ENCODE measurements at regions not wholly inside any gene's neighbourhood (a gene's known extent, or its start where the extent isn't known, plus 50 kb on each side); places are given as distances from the start of the nearest gene placed in this dataset.

GRCh38 chr12:59070322-59070933, 150.1 kb upstream of the LRIG3 start:
- Histone ChIP-seq H3K79me1 (ENCODE audit: low read length) (peaks cover 6% of the 10 kb centered on the region), H3K27ac (ENCODE audit: low read depth, low read length) (no peak overlapping the region), H4K8ac (ENCODE audit: low read depth, low read length) (no peak overlapping the region), H4K12ac (ENCODE audit: low read depth, low read length) (no peak overlapping the region), H2BK5ac (ENCODE audit: low read depth, low read length, poor library complexity) (no peak overlapping the region), H2BK120ac (ENCODE audit: insufficient read depth, low read length, poor library complexity) (no peak overlapping the region), H3K14ac (ENCODE audit: low read length) (no peak overlapping the region), H3K36me3 (ENCODE audit: control insufficient read depth in 1 of 2, insufficient read depth in 2 of 2, low read length in 2 of 2) (no peaks in the 10 kb centered on the region), H2BK12ac (ENCODE audit: low read length) (no peak overlapping the region), H3K23ac (ENCODE audit: low read length) (no peak overlapping the region), H3K27me3 (ENCODE audit: insufficient read depth, low read length) (no peaks in the 10 kb centered on the region), H3K79me2 (ENCODE audit: control insufficient read depth, insufficient read depth, low read length, poor library complexity) (no peaks in the 10 kb centered on the region), H2AK5ac (ENCODE audit: low read length) (no peak overlapping the region), H3K9me3 (ENCODE audit: insufficient read depth, low read depth, low read length) (no peaks in the 10 kb centered on the region), H2AFZ (ENCODE audit: insufficient read depth, low read length, poor library complexity) (no peak overlapping the region), H3K4me2 (ENCODE audit: low read length) (no peak overlapping the region), H3K4me1 (ENCODE audit: control insufficient read depth in 1 of 2, insufficient read depth in 2 of 2, low read length in 2 of 2) (peaks cover 0 to 3% of the 10 kb centered on the region in 2 experiments), H3K18ac (ENCODE audit: low read length) (no peak overlapping the region), H3K9ac (ENCODE audit: low read length) (no peak overlapping the region), H3K4me3 (ENCODE audit: low read depth, low read length) (no peak overlapping the region), H3K4ac (ENCODE audit: low read depth, low read length) (no peak overlapping the region), H4K91ac (ENCODE audit: low read depth, low read length) (no peak overlapping the region)
- no CpG with 5 or more reads among the region's 3 CpGs for WGBS (ENCODE audit: extremely low coverage, insufficient coverage, insufficient read length)
- DNase-seq, result no peak

GRCh38 chr12:59069516-59069915, 149.2 kb upstream of the LRIG3 start:
- Histone ChIP-seq H3K27ac (ENCODE audit: low read depth, low read length) (no peak overlapping the region), H3K18ac (ENCODE audit: low read length) (no peak overlapping the region), H2BK120ac (ENCODE audit: insufficient read depth, low read length, poor library complexity) (no peak overlapping the region), H3K79me2 (ENCODE audit: control insufficient read depth, insufficient read depth, low read length, poor library complexity) (no peaks in the 10 kb centered on the region), H3K79me1 (ENCODE audit: low read length) (peaks cover 5% of the 10 kb centered on the region), H3K4me3 (ENCODE audit: low read depth, low read length) (no peak overlapping the region), H3K9ac (ENCODE audit: low read length) (no peak overlapping the region), H3K23ac (ENCODE audit: low read length) (no peak overlapping the region), H4K8ac (ENCODE audit: low read depth, low read length) (no peak overlapping the region), H3K27me3 (ENCODE audit: insufficient read depth, low read length) (no peaks in the 10 kb centered on the region), H3K4me2 (ENCODE audit: low read length) (no peak overlapping the region), H3K14ac (ENCODE audit: low read length) (no peak overlapping the region), H3K9me3 (ENCODE audit: insufficient read depth, low read depth, low read length) (no peaks in the 10 kb centered on the region), H2AFZ (ENCODE audit: insufficient read depth, low read length, poor library complexity) (no peak overlapping the region), H4K12ac (ENCODE audit: low read depth, low read length) (no peak overlapping the region), H4K91ac (ENCODE audit: low read depth, low read length) (no peak overlapping the region), H3K36me3 (ENCODE audit: control insufficient read depth in 1 of 2, insufficient read depth in 2 of 2, low read length in 2 of 2) (no peaks in the 10 kb centered on the region), H2BK5ac (ENCODE audit: low read depth, low read length, poor library complexity) (no peak overlapping the region), H2AK5ac (ENCODE audit: low read length) (no peak overlapping the region), H2BK12ac (ENCODE audit: low read length) (no peak overlapping the region), H3K4me1 (ENCODE audit: control insufficient read depth in 1 of 2, insufficient read depth in 2 of 2, low read length in 2 of 2) (peaks cover 0 to 3% of the 10 kb centered on the region in 2 experiments), H3K4ac (ENCODE audit: low read depth, low read length) (no peak overlapping the region)
- WGBS (ENCODE audit: extremely low coverage, insufficient coverage, insufficient read length), result no CpG with 5 or more reads among the region's 1 CpG
- DNase-seq, result no peak

- H4K91ac ChIP-seq (ENCODE audit: low read depth, low read length), result peak overlapping the region; percentile 52
- H3K14ac ChIP-seq (ENCODE audit: low read length), result no peak overlapping the region
- H3K9me3 ChIP-seq (ENCODE audit: insufficient read depth, low read depth, low read length), result no peaks in the 10 kb centered on the region
- no CpG with 5 or more reads among the region's 3 CpGs for WGBS (ENCODE audit: extremely low coverage, insufficient coverage, insufficient read length)
- no peak overlapping the region for H3K23ac ChIP-seq (ENCODE audit: low read length)
- H2BK120ac ChIP-seq (ENCODE audit: insufficient read depth, low read length, poor library complexity), result peak overlapping the region; percentile 55
- H3K18ac ChIP-seq (ENCODE audit: low read length), result no peak overlapping the region
- no peak overlapping the region for H2AFZ ChIP-seq (ENCODE audit: insufficient read depth, low read length, poor library complexity)
- H3K79me2 ChIP-seq (ENCODE audit: control insufficient read depth, insufficient read depth, low read length, poor library complexity), result no peaks in the 10 kb centered on the region
- no peak overlapping the region for H3K4me3 ChIP-seq (ENCODE audit: low read depth, low read length)
- H3K4me1 ChIP-seq (ENCODE audit: control insufficient read depth in 1 of 2, insufficient read depth in 2 of 2, low read length in 2 of 2), result peaks cover 0 to 3% of the 10 kb centered on the region in 2 experiments
- H2BK12ac ChIP-seq (ENCODE audit: low read length), result peak overlapping the region; percentile 90
- DNase-seq, result no peak
- H3K4ac ChIP-seq (ENCODE audit: low read depth, low read length), result no peak overlapping the region
- H3K27me3 ChIP-seq (ENCODE audit: insufficient read depth, low read length), result no peaks in the 10 kb centered on the region
- H3K79me1 ChIP-seq (ENCODE audit: low read length), result peaks cover 5% of the 10 kb centered on the region
- H2BK5ac ChIP-seq (ENCODE audit: low read depth, low read length, poor library complexity), result no peak overlapping the region
- no peak overlapping the region for H4K12ac ChIP-seq (ENCODE audit: low read depth, low read length)
- no peak overlapping the region for H2AK5ac ChIP-seq (ENCODE audit: low read length)
- H3K4me2 ChIP-seq (ENCODE audit: low read length), result no peak overlapping the region
- no peaks in the 10 kb centered on the region for H3K36me3 ChIP-seq (ENCODE audit: control insufficient read depth in 1 of 2, insufficient read depth in 2 of 2, low read length in 2 of 2)
- H3K9ac ChIP-seq (ENCODE audit: low read length), result no peak overlapping the region
- H4K8ac ChIP-seq (ENCODE audit: low read depth, low read length), result no peak overlapping the region
- no peak overlapping the region for H3K27ac ChIP-seq (ENCODE audit: low read depth, low read length)
These were observed 148.1 kb upstream of the LRIG3 start for GRCh38 chr12:59068436-59068835.

GRCh38 chr12:59067083-59067482, 146.8 kb upstream of the LRIG3 start:
- Histone ChIP-seq H3K79me1 (ENCODE audit: low read length) (peaks cover 5% of the 10 kb centered on the region), H3K79me2 (ENCODE audit: control insufficient read depth, insufficient read depth, low read length, poor library complexity) (no peaks in the 10 kb centered on the region), H3K4me3 (ENCODE audit: low read depth, low read length) (no peak overlapping the region), H3K9me3 (ENCODE audit: insufficient read depth, low read depth, low read length) (no peaks in the 10 kb centered on the region), H3K4me2 (ENCODE audit: low read length) (no peak overlapping the region), H2BK120ac (ENCODE audit: insufficient read depth, low read length, poor library complexity) (no peak overlapping the region), H3K4me1 (ENCODE audit: control insufficient read depth in 1 of 2, insufficient read depth in 2 of 2, low read length in 2 of 2) (peaks cover 0 to 3% of the 10 kb centered on the region in 2 experiments), H3K23ac (ENCODE audit: low read length) (no peak overlapping the region), H3K4ac (ENCODE audit: low read depth, low read length) (no peak overlapping the region), H3K18ac (ENCODE audit: low read length) (no peak overlapping the region), H3K27me3 (ENCODE audit: insufficient read depth, low read length) (no peaks in the 10 kb centered on the region), H3K36me3 (ENCODE audit: control insufficient read depth in 1 of 2, insufficient read depth in 2 of 2, low read length in 2 of 2) (no peaks in the 10 kb centered on the region), H4K8ac (ENCODE audit: low read depth, low read length) (no peak overlapping the region), H3K9ac (ENCODE audit: low read length) (no peak overlapping the region), H2AK5ac (ENCODE audit: low read length) (no peak overlapping the region), H4K12ac (ENCODE audit: low read depth, low read length) (no peak overlapping the region), H3K14ac (ENCODE audit: low read length) (no peak overlapping the region), H2BK5ac (ENCODE audit: low read depth, low read length, poor library complexity) (peak overlapping the region; percentile 63), H2AFZ (ENCODE audit: insufficient read depth, low read length, poor library complexity) (no peak overlapping the region), H4K91ac (ENCODE audit: low read depth, low read length) (no peak overlapping the region), H2BK12ac (ENCODE audit: low read length) (no peak overlapping the region), H3K27ac (ENCODE audit: low read depth, low read length) (peak overlapping the region; percentile 91)
- peak in 1 of 2 donors; percentile 28 for DNase-seq
- WGBS (ENCODE audit: extremely low coverage, insufficient coverage, insufficient read length), result no CpG with 5 or more reads among the region's 2 CpGs

Data from trophoblast cell (in vitro differentiated cells and primary cell).